K562 (cell line): ENCODE measurements at regions not wholly inside any gene's neighbourhood (a gene's known extent, or its start where the extent isn't known, plus 50 kb on each side); places are given as distances from the start of the nearest gene placed in this dataset.

ENCODE experiments used
- ATAC-seq: fragments of 200-7000 bp; cut with Tn5 transposase; 3 replicates; pipeline ENCODE4 v1.9.1; 2020; ENCODE audit warnings: moderate library complexity
- BruUV-seq: library from RNA; stranded (reverse); fragments of 400-500 nt; replicated peaks from 2 replicates; lab custom pipeline; 2021; lab: Mats Ljungman, UMichigan
- CTCF ChIA-PET: fragments of 300-600 bp; formaldehyde crosslinking; extraction: SDS; loops from one replicate; lab custom pipeline; 2021; ENCODE audit warnings: low intra/inter-chr PET ratio; lab: Yijun Ruan, JAX
- POLR2A ChIA-PET: fragments of 300-600, 350-650 bp; sonication (Branson Sonifier 250); formaldehyde crosslinking; extraction: SDS; loops from one replicate; lab custom pipeline; 2021; ENCODE audit warnings: antibody characterized with exemption, inconsistent platforms; lab: Yijun Ruan, JAX
- DNase-seq, 4 experiments: peaks; one replicate each; pipeline versions ENCODE4 v3.0.0 to v3.0.0-alpha.2; 2011 to 2018; ENCODE audit warnings: low spot score in 3 of 4, mixed read lengths in 3 of 4; ENCODE audit errors: extremely low read depth in 1 of 4
- FAIRE-seq: peaks from 2 replicates; lab custom pipeline; 2011; peaks lifted over from hg19 to GRCh38; lab: Jason Lieb, UNC
- H2AFZ ChIP-seq: 2 replicates; pipeline ENCODE4 v1.6.0; 2011; ENCODE audit warnings: low read depth, low read length, control low read depth, inconsistent platforms
- H3K27ac ChIP-seq: fragments of 200-600 bp; 3 replicates; pipeline ENCODE4 v1.8.0; 2011; ENCODE audit warnings: low read depth, mild to moderate bottlenecking, control low read depth, inconsistent platforms, low read length, moderate library complexity, mixed read lengths; ENCODE audit errors: extremely low read depth
- H3K27me3 ChIP-seq, 2 experiments: fragments of 300-600 bp in 1 of 2; 2 replicates in 1 of 2; 3 replicates in 1 of 2; pipeline versions ENCODE4 v1.6.0 to v1.8.0; 2011; ENCODE audit warnings: inconsistent platforms in 2 of 2, low read length in 2 of 2, mild to moderate bottlenecking in 1 of 2, mixed read lengths in 1 of 2, moderate library complexity in 1 of 2; ENCODE audit not compliant: control insufficient read depth in 2 of 2, insufficient read depth in 2 of 2
- H3K36me3 ChIP-seq: fragments of 300-600 bp; 3 replicates; pipeline ENCODE4 v1.8.0; 2011; ENCODE audit warnings: mild to moderate bottlenecking, low read length, inconsistent platforms; ENCODE audit not compliant: control insufficient read depth, insufficient read depth
- H3K4me1 ChIP-seq, 2 experiments: fragments of 200-600 bp in 1 of 2; replicated peaks in 1 of 2; 2 replicates in 1 of 2; 3 replicates in 1 of 2; pipeline versions ENCODE4 v1.5.1 to v1.8.0; 2011; ENCODE audit warnings: inconsistent platforms in 2 of 2, low read length in 2 of 2, mild to moderate bottlenecking in 1 of 2, mixed read lengths in 1 of 2, moderate library complexity in 1 of 2; ENCODE audit not compliant: control insufficient read depth in 2 of 2, insufficient read depth in 2 of 2
- H3K4me2 ChIP-seq: 2 replicates; pipeline ENCODE4 v1.6.1; 2011; ENCODE audit warnings: low read length, control low read depth, inconsistent platforms, mixed read lengths; ENCODE audit not compliant: insufficient read depth
- H3K4me3 ChIP-seq: fragments of 200-600 bp; sonication (generic), shearing (Covaris generic); 2 replicates; pipeline ENCODE4 v1.5.1; 2016; ENCODE audit warnings: control low read depth, inconsistent platforms
- H3K79me2 ChIP-seq: fragments of 200-600 bp; 3 replicates; pipeline ENCODE4 v1.8.0; 2011; ENCODE audit warnings: low read length, inconsistent platforms; ENCODE audit not compliant: control insufficient read depth, insufficient read depth
- H3K9ac ChIP-seq, 2 experiments: 2 replicates each; pipeline versions ENCODE4 v1.6.0 to v1.6.1; 2011; ENCODE audit warnings: low read depth in 2 of 2, low read length in 2 of 2, control low read depth in 1 of 2, inconsistent platforms in 1 of 2, mild to moderate bottlenecking in 1 of 2, mixed read lengths in 1 of 2; ENCODE audit not compliant: insufficient read depth in 1 of 2
- H3K9me1 ChIP-seq: one replicate; pipeline ENCODE4 v1.6.0; 2011; ENCODE audit warnings: inconsistent platforms, mild to moderate bottlenecking, low read length, moderate library complexity; ENCODE audit not compliant: control insufficient read depth, insufficient read depth
- H3K9me3 ChIP-seq: replicated peaks from 2 replicates; pipeline ENCODE4 v1.5.1; 2011; ENCODE audit warnings: low read depth, low read length, inconsistent platforms; ENCODE audit not compliant: control insufficient read depth, insufficient read depth
- H4K20me1 ChIP-seq: replicated peaks from 2 replicates; pipeline ENCODE4 v1.6.1; 2011; ENCODE audit warnings: low read length, inconsistent platforms, mixed read lengths; ENCODE audit not compliant: control insufficient read depth, insufficient read depth
- ETS2 ChIP-seq: IDR thresholded peaks from 2 replicates; pipeline ENCODE4 v1.6.1; 2016; ENCODE audit warnings: borderline replicate concordance, missing genetic modification characterization, mild to moderate bottlenecking, moderate library complexity, missing compliant biosample characterization; ENCODE audit not compliant: poor library complexity, severe bottlenecking
- HDGF ChIP-seq: fragments of 450-650 bp; IDR thresholded peaks from 2 replicates; pipeline ENCODE4 v1.6.1; 2016
- NCOA4 ChIP-seq: fragments of 450-650 bp; IDR thresholded peaks from 2 replicates; pipeline ENCODE4 v1.6.1; 2018; ENCODE audit warnings: mild to moderate bottlenecking; ENCODE audit not compliant: partially characterized antibody
- NFE2L1 ChIP-seq: fragments of 450-650 bp; IDR thresholded peaks from 2 replicates; pipeline ENCODE4 v1.6.1; 2016; ENCODE audit warnings: missing genetic modification characterization, low read depth, mild to moderate bottlenecking, missing compliant biosample characterization, moderate library complexity, borderline replicate concordance
- NR4A1 ChIP-seq, 2 experiments: fragments of 250-450 bp in 1 of 2; fragments of 450-650 bp in 1 of 2; sonication (Bioruptor Pico) in 1 of 2; IDR thresholded peaks; 2 replicates each; pipeline versions ENCODE4 v1.4.0 to v1.6.1; 2016 to 2020; ENCODE audit warnings: mild to moderate bottlenecking in 2 of 2, missing compliant biosample characterization in 1 of 2, missing genetic modification characterization in 1 of 2, moderate library complexity in 1 of 2
- SREBF1 ChIP-seq: fragments of 150-350 bp; IDR thresholded peaks from 2 replicates; pipeline ENCODE4 v1.6.1; 2014; ENCODE audit warnings: antibody characterized with exemption, low read depth, low read length, borderline replicate concordance
- ZBTB17 ChIP-seq: fragments of 450-650 bp; formaldehyde crosslinking; IDR thresholded peaks from 2 replicates; pipeline ENCODE4 v1.4.0; 2020; ENCODE audit warnings: mild to moderate bottlenecking
- ZNF263 ChIP-seq: sonication (generic); formaldehyde crosslinking; IDR thresholded peaks from 2 replicates; pipeline ENCODE4 v1.8.0; 2022; ENCODE audit warnings: mild to moderate bottlenecking, missing genetic modification reagents, borderline replicate concordance
- ZNF311 ChIP-seq: fragments of 250-450 bp; sonication (Bioruptor Pico); IDR thresholded peaks from 2 replicates; pipeline ENCODE4 v1.4.0; 2020; ENCODE audit warnings: mild to moderate bottlenecking, moderate library complexity
- ZNF507 ChIP-seq: conservative IDR thresholded peaks from 2 replicates; pipeline ENCODE4 v1.6.1; 2017; ENCODE audit warnings: missing genetic modification characterization, missing compliant biosample characterization
- ZNF780A ChIP-seq: fragments of 250-450 bp; sonication (Bioruptor Pico); IDR thresholded peaks from 2 replicates; pipeline ENCODE4 v1.5.0; 2021; ENCODE audit warnings: mild to moderate bottlenecking
- WGBS: fragments of 100-300 bp; shearing (Covaris generic); methylation state at CpG from one replicate; pipeline ENCODE4 v1.1.6; 2016; ENCODE audit warnings: low coverage, mixed read lengths; ENCODE audit not compliant: insufficient coverage; ENCODE audit errors: missing lambda C conversion rate; 5-methylcytosine and 5-hydroxymethylcytosine counted together
- in situ Hi-C: fragments of 300-500 bp; cut with MboI; formaldehyde crosslinking; loops from 4 replicates; pipeline ENCODE4 v1.15.0; 2018; ENCODE audit warnings: inconsistent platforms, mixed read lengths
- intact Hi-C: fragments of 100-400 bp; cut with micrococcal nuclease; formaldehyde crosslinking; loops from 2 replicates; pipeline ENCODE4 v1.14.2; 2022
- TF ChIP-seq, protein P1 (sequence below), 2 experiments: IDR thresholded peaks; 2 replicates each; pipeline ENCODE4 v1.6.1; 2012; ENCODE audit warnings: improper control_type of control experiment in 2 of 2, low read depth in 2 of 2, low read length in 2 of 2, borderline replicate concordance in 1 of 2
- TF ChIP-seq, protein P2 (sequence below): fragments of 150-350 bp; IDR thresholded peaks from 2 replicates; pipeline ENCODE4 v1.6.1; 2014; ENCODE audit warnings: low read depth, mild to moderate bottlenecking, low read length, borderline replicate concordance

DNA sequence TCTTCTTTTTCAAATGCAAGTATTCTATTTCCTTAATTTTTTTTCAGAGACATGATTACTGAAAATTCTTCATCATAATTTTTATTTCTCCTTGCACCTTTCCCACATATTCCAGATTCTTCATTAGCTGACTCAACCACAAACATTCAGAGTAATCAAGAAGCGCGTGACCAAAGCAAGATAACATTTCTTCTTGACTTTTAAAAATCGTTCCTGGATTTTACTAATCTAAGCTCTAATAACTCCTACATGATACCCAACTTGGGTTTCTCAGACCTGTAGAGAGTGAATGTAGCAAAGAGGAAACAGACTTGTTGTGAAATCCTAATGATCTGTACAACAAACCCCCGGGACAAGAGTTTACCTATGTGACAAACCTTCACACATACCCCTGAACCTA, 615.0 kb downstream of the TMA16 start:
- Histone ChIP-seq H3K27ac (no peak overlapping the region), H3K4me1 (no peaks in the 10 kb centered on the region), H3K27me3 (no peaks in the 10 kb centered on the region), H3K9me1 (no peaks in the 10 kb centered on the region), H3K79me2 (no peaks in the 10 kb centered on the region), H4K20me1 (no peaks in the 10 kb centered on the region), H3K9ac (no peak overlapping the region), H3K36me3 (no peaks in the 10 kb centered on the region), H2AFZ (no peak overlapping the region), H3K4me3 (no peak overlapping the region), H3K9me3 (no peaks in the 10 kb centered on the region), H3K4me2 (no peak overlapping the region)
- POLR2A ChIA-PET: no interaction called here
- no peak for TF ChIP-seq ZNF263 (CRISPR knock-in tag)
- TF ChIP-seq ETS2 (tag): no peak
- TF ChIP-seq NR4A1 (CRISPR knock-in tag; IDR thresholded peaks at IDR 0.05): no peak
- no peak for TF ChIP-seq NR4A1 (tag; IDR thresholded peaks at IDR 0.05)
- TF ChIP-seq HDGF: no peak
- no peak for TF ChIP-seq NFE2L1
- TF ChIP-seq, protein P1, sequence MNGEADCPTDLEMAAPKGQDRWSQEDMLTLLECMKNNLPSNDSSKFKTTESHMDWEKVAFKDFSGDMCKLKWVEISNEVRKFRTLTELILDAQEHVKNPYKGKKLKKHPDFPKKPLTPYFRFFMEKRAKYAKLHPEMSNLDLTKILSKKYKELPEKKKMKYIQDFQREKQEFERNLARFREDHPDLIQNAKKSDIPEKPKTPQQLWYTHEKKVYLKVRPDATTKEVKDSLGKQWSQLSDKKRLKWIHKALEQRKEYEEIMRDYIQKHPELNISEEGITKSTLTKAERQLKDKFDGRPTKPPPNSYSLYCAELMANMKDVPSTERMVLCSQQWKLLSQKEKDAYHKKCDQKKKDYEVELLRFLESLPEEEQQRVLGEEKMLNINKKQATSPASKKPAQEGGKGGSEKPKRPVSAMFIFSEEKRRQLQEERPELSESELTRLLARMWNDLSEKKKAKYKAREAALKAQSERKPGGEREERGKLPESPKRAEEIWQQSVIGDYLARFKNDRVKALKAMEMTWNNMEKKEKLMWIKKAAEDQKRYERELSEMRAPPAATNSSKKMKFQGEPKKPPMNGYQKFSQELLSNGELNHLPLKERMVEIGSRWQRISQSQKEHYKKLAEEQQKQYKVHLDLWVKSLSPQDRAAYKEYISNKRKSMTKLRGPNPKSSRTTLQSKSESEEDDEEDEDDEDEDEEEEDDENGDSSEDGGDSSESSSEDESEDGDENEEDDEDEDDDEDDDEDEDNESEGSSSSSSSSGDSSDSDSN (IDR thresholded peaks at IDR 0.05; ENCODE audit: borderline replicate concordance in 1 of 2, low read depth in 2 of 2, low read length in 2 of 2): no peak
- no peak for TF ChIP-seq SREBF1
- TF ChIP-seq NCOA4: no peak
- TF ChIP-seq, protein P2, sequence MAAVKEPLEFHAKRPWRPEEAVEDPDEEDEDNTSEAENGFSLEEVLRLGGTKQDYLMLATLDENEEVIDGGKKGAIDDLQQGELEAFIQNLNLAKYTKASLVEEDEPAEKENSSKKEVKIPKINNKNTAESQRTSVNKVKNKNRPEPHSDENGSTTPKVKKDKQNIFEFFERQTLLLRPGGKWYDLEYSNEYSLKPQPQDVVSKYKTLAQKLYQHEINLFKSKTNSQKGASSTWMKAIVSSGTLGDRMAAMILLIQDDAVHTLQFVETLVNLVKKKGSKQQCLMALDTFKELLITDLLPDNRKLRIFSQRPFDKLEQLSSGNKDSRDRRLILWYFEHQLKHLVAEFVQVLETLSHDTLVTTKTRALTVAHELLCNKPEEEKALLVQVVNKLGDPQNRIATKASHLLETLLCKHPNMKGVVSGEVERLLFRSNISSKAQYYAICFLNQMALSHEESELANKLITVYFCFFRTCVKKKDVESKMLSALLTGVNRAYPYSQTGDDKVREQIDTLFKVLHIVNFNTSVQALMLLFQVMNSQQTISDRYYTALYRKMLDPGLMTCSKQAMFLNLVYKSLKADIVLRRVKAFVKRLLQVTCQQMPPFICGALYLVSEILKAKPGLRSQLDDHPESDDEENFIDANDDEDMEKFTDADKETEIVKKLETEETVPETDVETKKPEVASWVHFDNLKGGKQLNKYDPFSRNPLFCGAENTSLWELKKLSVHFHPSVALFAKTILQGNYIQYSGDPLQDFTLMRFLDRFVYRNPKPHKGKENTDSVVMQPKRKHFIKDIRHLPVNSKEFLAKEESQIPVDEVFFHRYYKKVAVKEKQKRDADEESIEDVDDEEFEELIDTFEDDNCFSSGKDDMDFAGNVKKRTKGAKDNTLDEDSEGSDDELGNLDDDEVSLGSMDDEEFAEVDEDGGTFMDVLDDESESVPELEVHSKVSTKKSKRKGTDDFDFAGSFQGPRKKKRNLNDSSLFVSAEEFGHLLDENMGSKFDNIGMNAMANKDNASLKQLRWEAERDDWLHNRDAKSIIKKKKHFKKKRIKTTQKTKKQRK: no peak
- TF ChIP-seq ZNF311 (CRISPR knock-in tag): no peak
- TF ChIP-seq ZBTB17: no peak
- TF ChIP-seq ZNF780A (CRISPR knock-in tag): no peak
- no peak for TF ChIP-seq ZNF507 (tag)
- ATAC-seq (no peak), DNase-seq (no peak), FAIRE-seq (no peak)
- intact Hi-C loops: no loop called here
- in situ Hi-C loops: no loop called here
- WGBS: 6% methylated on average over 4 of the region's 4 CpGs
- CTCF ChIA-PET: no interaction called here
- BruUV-seq: no TSS peak
